HepG2 (cell line): ENCODE measurements at regions not wholly inside any gene's neighbourhood (a gene's known extent, or its start where the extent isn't known, plus 50 kb on each side); places are given as distances from the start of the nearest gene placed in this dataset.

Source experiments
- ATAC-seq: fragments of 200-7000 bp; cut with Tn5 transposase; 3 replicates; pipeline ENCODE4 v1.9.1; 2020; ENCODE audit warnings: mild to moderate bottlenecking, moderate library complexity
- BruUV-seq: library from RNA; stranded (reverse); fragments of 400-500 nt; replicated peaks from 2 replicates; lab custom pipeline; 2021; lab: Mats Ljungman, UMichigan
- CTCF ChIA-PET: fragments of 300-600 bp; formaldehyde crosslinking; extraction: SDS; loops from one replicate; lab custom pipeline; 2021; ENCODE audit warnings: low total read pairs, inconsistent platforms, low intra/inter-chr PET ratio; lab: Yijun Ruan, JAX
- POLR2A ChIA-PET: fragments of 350-600 bp; sonication (Branson Sonifier 250); formaldehyde crosslinking; loops from one replicate; lab custom pipeline; 2020; ENCODE audit warnings: antibody characterized with exemption, inconsistent platforms; lab: Yijun Ruan, JAX
- DNase-seq: peaks from one replicate; pipeline ENCODE4 v3.0.0-alpha.2; 2015; ENCODE audit warnings: low spot score
- FAIRE-seq: peaks from 3 replicates; lab custom pipeline; 2011; peaks lifted over from hg19 to GRCh38; lab: Jason Lieb, UNC
- H2AFZ ChIP-seq: one replicate; pipeline ENCODE4 v1.6.1; 2011; ENCODE audit warnings: low read length, inconsistent platforms
- H3K27ac ChIP-seq: fragments of 300-600 bp; 3 replicates; pipeline ENCODE4 v1.8.0; 2011; ENCODE audit warnings: mixed run types, mild to moderate bottlenecking, mixed read lengths, low read length, inconsistent platforms; ENCODE audit not compliant: insufficient read depth; ENCODE audit errors: extremely low read length
- H3K27me3 ChIP-seq, 2 experiments: fragments of 200-600 bp in 1 of 2; 2 replicates in 1 of 2; 3 replicates in 1 of 2; pipeline versions ENCODE4 v1.6.0 to v1.8.0; 2011; ENCODE audit warnings: low read length in 2 of 2, mild to moderate bottlenecking in 2 of 2, moderate library complexity in 2 of 2, inconsistent platforms in 1 of 2; ENCODE audit not compliant: insufficient read depth in 2 of 2, control insufficient read depth in 1 of 2
- H3K36me3 ChIP-seq, 2 experiments: fragments of 200-600 bp in 1 of 2; replicated peaks in 1 of 2; 2 replicates in 1 of 2; 3 replicates in 1 of 2; pipeline versions ENCODE4 v1.5.1 to v1.8.0; 2011; ENCODE audit warnings: low read length in 2 of 2, inconsistent platforms in 1 of 2; ENCODE audit not compliant: insufficient read depth in 2 of 2, control insufficient read depth in 1 of 2
- H3K4me1 ChIP-seq: 2 replicates; pipeline ENCODE4 v1.5.1; 2012; ENCODE audit warnings: low read length, inconsistent platforms; ENCODE audit not compliant: insufficient read depth
- H3K4me2 ChIP-seq: 2 replicates; pipeline ENCODE4 v1.6.0; 2011; ENCODE audit warnings: low read depth, low read length, inconsistent platforms
- H3K4me3 ChIP-seq, 3 experiments: fragments of 200-600 bp in 1 of 3; sonication (generic), shearing (Covaris generic) in 1 of 3; replicated peaks in 1 of 3; 2 replicates each; pipeline ENCODE4 v1.5.1; 2011 to 2016; ENCODE audit warnings: low read length in 3 of 3, inconsistent platforms in 2 of 3, low read depth in 2 of 3, mild to moderate bottlenecking in 2 of 3, control low read depth in 1 of 3, mixed read lengths in 1 of 3; ENCODE audit not compliant: insufficient read depth in 1 of 3
- H3K79me2 ChIP-seq: one replicate; pipeline ENCODE4 v1.6.1; 2011; ENCODE audit warnings: low read length, inconsistent platforms; ENCODE audit not compliant: insufficient read depth
- H3K9ac ChIP-seq: 2 replicates; pipeline ENCODE4 v1.6.0; 2011; ENCODE audit warnings: mild to moderate bottlenecking, low read depth, low read length, inconsistent platforms; ENCODE audit not compliant: insufficient read depth
- H3K9me3 ChIP-seq: 2 replicates; pipeline ENCODE4 v1.5.1; 2012; ENCODE audit warnings: mild to moderate bottlenecking, low read length
- H4K20me1 ChIP-seq: 2 replicates; pipeline ENCODE4 v1.6.0; 2011; ENCODE audit warnings: inconsistent platforms, mild to moderate bottlenecking, low read length, moderate library complexity; ENCODE audit not compliant: insufficient read depth
- E2F1 ChIP-seq: sonication (generic); formaldehyde crosslinking; IDR thresholded peaks from 2 replicates; pipeline ENCODE4 v1.5.0; 2020; ENCODE audit warnings: missing genetic modification reagents
- KLF15 ChIP-seq: sonication (generic); formaldehyde crosslinking; IDR thresholded peaks from 2 replicates; pipeline ENCODE4 v1.8.1; 2023; ENCODE audit warnings: borderline replicate concordance, mild to moderate bottlenecking, inconsistent platforms, missing genetic modification reagents, mixed read lengths
- MXI1 ChIP-seq: IDR thresholded peaks from 3 replicates; pipeline ENCODE4 v1.6.1; 2012; ENCODE audit warnings: low read depth, low read length, inconsistent platforms, borderline replicate concordance
- NFRKB ChIP-seq: fragments of 450-650 bp; IDR thresholded peaks from 2 replicates; pipeline ENCODE4 v1.6.1; 2017
- ZBTB10 ChIP-seq: sonication (generic); formaldehyde crosslinking; IDR thresholded peaks from 2 replicates; pipeline ENCODE4 v1.4.0; 2020; ENCODE audit warnings: missing genetic modification reagents, borderline replicate concordance
- ZNF124 ChIP-seq: sonication (generic); formaldehyde crosslinking; IDR thresholded peaks from 2 replicates; pipeline ENCODE4 v1.4.0; 2020; ENCODE audit warnings: missing genetic modification reagents
- ZNF451 ChIP-seq: sonication (generic); formaldehyde crosslinking; IDR thresholded peaks from 2 replicates; pipeline ENCODE4 v1.5.0; 2020; ENCODE audit warnings: mild to moderate bottlenecking, missing genetic modification reagents
- ZNF569 ChIP-seq: sonication (generic); formaldehyde crosslinking; IDR thresholded peaks from 2 replicates; pipeline ENCODE4 v1.5.0; 2020; ENCODE audit warnings: mild to moderate bottlenecking, missing genetic modification reagents, moderate library complexity, borderline replicate concordance
- ZNF660 ChIP-seq: sonication (generic); formaldehyde crosslinking; IDR thresholded peaks from 2 replicates; pipeline ENCODE4 v1.5.1; 2020; ENCODE audit warnings: mild to moderate bottlenecking, low read depth, missing genetic modification reagents, borderline replicate concordance
- ZNF883 ChIP-seq: sonication (generic); formaldehyde crosslinking; IDR thresholded peaks from 2 replicates; pipeline ENCODE4 v1.5.1; 2020; ENCODE audit warnings: mild to moderate bottlenecking, missing genetic modification reagents; ENCODE audit errors: not compliant biosample characterization
- WGBS: methylation state at CpG from one replicate; pipeline ENCODE4 v1.1.6; 2017; ENCODE audit warnings: low lambda C conversion rate; 5-methylcytosine and 5-hydroxymethylcytosine counted together
- in situ Hi-C: cut with HindIII; loops from 2 replicates; pipeline ENCODE4 v1.10.0; 2017; ENCODE audit warnings: low pct_unique_long_range_greater_than_20kb; ENCODE audit not compliant: extremely low pct_ligation_motif_present
- intact Hi-C: fragments of 100-400 bp; cut with micrococcal nuclease; formaldehyde crosslinking; loops from one replicate; pipeline ENCODE4 v1.10.0; 2022; ENCODE audit not compliant: unreplicated experiment
- TF ChIP-seq, protein P1 (sequence below), 2 experiments: sonication (generic) in 1 of 2; formaldehyde crosslinking in 1 of 2; IDR thresholded peaks; 2 replicates each; pipeline versions ENCODE4 v1.4.0 to v1.6.1; 2016 to 2020; ENCODE audit warnings: borderline replicate concordance in 1 of 2, low read depth in 1 of 2, mild to moderate bottlenecking in 1 of 2, missing genetic modification reagents in 1 of 2

DNA sequence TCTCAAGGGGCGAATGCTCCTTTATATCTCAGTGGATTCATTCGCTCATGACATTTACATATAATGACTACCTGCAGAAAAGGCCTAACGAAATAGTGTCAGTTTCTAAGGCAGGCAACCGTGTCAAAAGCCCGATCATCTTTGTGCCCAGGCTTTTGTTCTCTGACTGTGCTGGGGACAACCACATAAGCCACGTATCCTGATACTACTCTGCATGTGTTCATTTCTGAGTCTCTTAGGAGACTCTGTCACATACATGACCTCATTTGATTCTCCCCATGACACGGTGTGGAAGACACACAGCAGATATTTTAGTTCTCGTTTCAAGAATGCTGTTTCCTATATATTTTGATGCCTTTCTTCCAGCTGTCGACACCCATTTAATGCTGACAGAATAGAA is 598.5 kb downstream of the BNC2 start:
- Histone ChIP-seq H2AFZ (no peak overlapping the region), H3K27ac (no peak overlapping the region), H4K20me1 (no peaks in the 10 kb centered on the region), H3K4me3 (no peak overlapping the region), H3K4me1 (peaks cover 11% of the 10 kb centered on the region; the same call in 1 of the 2 replicates), H3K9me3 (no peaks in the 10 kb centered on the region), H3K9ac (no peak overlapping the region), H3K27me3 (no peaks in the 10 kb centered on the region; a peak in 1 of 5 replicates), H3K4me2 (no peak overlapping the region), H3K79me2 (no peaks in the 10 kb centered on the region), H3K36me3 (no peaks in the 10 kb centered on the region)
- no peak for ATAC-seq
- POLR2A ChIA-PET: no interaction called here
- WGBS: 8% methylated on average over 9 of the region's 9 CpGs
- no peak for FAIRE-seq
- intact Hi-C loops (no loop called here), in situ Hi-C loops (no loop called here)
- CTCF ChIA-PET: no interaction called here
- TF ChIP-seq ZNF660 (CRISPR knock-in tag): no peak
- no peak for TF ChIP-seq ZNF883
- TF ChIP-seq ZNF451 (CRISPR knock-in tag): no peak
- no peak for TF ChIP-seq ZNF569
- no peak for TF ChIP-seq KLF15 (CRISPR knock-in tag)
- TF ChIP-seq, protein P1, sequence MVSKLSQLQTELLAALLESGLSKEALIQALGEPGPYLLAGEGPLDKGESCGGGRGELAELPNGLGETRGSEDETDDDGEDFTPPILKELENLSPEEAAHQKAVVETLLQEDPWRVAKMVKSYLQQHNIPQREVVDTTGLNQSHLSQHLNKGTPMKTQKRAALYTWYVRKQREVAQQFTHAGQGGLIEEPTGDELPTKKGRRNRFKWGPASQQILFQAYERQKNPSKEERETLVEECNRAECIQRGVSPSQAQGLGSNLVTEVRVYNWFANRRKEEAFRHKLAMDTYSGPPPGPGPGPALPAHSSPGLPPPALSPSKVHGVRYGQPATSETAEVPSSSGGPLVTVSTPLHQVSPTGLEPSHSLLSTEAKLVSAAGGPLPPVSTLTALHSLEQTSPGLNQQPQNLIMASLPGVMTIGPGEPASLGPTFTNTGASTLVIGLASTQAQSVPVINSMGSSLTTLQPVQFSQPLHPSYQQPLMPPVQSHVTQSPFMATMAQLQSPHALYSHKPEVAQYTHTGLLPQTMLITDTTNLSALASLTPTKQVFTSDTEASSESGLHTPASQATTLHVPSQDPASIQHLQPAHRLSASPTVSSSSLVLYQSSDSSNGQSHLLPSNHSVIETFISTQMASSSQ (IDR thresholded peaks at IDR 0.05; ENCODE audit: low read depth): no peak
- TF ChIP-seq, protein P1 (CRISPR knock-in tag; IDR thresholded peaks at IDR 0.05; ENCODE audit: borderline replicate concordance): no peak
- no peak for TF ChIP-seq MXI1
- TF ChIP-seq ZNF124 (CRISPR knock-in tag): no peak
- TF ChIP-seq ZBTB10 (CRISPR knock-in tag): no peak
- TF ChIP-seq E2F1: no peak
- no peak for TF ChIP-seq NFRKB
- no TSS peak for BruUV-seq
- DNase-seq: no peak
